Muscle of arm (tissue), 1 donor: ENCODE measurements at regions not wholly inside any gene's neighbourhood (a gene's known extent, or its start where the extent isn't known, plus 50 kb on each side); places are given as distances from the start of the nearest gene placed in this dataset.

Source experiments
- DNase-seq: peaks from one replicate; pipeline ENCODE4 v3.0.0-alpha.2; 2013

DNA sequence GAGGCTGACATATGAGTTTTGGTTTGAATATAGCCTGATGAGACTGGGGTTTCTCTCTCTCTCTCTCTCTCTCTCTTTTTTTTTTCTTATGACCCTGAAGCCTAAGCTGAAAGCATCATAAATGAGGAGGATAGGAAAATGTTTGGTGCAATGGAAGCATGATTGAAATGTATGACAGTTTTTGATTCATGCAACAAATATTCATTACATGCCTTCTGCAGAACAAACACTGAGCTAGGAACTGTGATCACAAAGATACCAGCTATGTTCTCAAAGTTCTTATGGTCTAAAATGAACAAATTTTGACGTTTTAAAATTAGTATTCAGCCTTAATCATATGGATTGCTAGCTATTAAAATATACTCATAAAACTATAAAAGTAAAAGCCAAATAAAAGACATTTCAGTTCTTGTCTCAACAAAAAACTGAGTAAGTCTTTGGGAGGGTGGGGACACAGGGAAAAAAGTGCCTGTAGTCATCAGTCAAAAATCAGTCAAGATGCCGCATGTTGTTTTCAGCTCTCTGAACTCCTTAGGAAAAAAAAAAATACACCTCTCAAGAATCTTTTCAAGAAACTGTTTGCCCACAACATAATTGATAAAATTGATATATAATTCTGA, 57.2 kb downstream of the NKX6-1 start:
- DNase-seq = no peak

DNA sequence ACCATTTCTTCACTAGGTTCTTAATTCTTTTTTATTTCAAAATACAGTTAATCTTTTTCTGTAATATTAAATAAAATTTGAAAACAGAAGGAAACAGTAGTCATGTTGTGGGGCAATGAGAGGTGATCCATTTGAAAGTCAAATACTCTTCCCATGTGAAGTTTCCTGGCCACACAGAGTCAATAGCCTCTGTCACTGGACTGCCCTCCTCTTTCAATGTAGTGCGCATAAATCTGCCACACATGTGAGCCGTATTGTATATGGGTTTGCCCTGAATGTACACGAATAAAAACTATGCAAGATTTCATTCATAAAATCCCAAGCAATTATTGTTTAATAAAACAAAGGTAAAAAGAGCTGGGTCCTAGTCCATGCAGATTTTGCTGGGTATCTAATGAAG, 59.1 kb downstream of the NKX6-1 start:
- no peak for DNase-seq

GRCh38 chr4:84436812-84437211, 62.3 kb downstream of the NKX6-1 start:
- DNase-seq = no peak

GRCh38 chr4:84434344-84434743, 64.7 kb downstream of the NKX6-1 start:
- no peak for DNase-seq

DNA sequence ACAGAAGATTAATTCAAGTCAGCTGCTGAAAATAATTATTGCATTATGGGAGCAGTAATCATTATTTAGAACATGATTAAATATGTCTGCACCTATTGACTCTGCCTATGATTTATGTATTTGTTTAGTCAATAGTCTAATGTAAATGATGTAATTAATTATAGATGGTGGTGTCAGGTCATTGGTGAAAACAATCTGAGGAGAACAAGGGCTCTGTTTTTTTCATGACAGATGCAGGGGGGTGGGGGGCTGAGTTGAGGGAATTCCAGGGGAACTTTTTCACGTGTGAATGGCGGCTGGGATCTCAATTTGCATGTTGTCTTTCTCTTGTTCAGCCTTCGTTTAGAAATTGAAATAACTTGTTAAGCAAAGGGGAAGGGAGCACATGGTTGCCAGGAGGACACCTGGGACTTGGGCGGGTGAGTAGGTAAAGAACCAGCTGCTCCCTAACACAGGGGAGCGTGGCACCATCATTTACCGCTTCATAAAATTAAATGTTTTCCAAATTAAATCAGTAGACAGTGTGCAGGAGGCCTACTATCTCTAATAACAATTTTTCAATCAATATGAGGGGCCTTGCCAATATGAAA, 65.4 kb downstream of the NKX6-1 start:
- DNase-seq = no peak

DNA sequence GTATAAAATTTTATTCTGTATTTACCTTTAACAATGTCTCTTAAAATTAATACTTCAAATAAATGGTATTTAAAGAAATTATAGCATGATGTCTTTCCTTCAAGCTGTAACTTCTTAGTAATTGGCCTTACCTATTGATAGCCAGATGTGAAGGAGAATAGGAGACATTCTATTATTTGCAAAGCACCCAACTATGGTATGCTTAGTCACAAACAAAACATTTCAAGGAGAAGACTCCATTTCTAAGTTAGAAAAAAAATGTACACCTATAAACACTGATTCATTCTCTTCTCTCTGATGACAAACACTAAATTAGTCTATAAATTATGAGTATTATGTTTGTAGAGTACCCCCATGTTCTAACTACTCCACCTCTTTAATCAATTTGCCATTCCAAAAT, 66.4 kb downstream of the NKX6-1 start:
- DNase-seq = no peak

- DNase-seq = no peak
Observed at GRCh38 chr4:84420608-84421007, 78.5 kb downstream of the NKX6-1 start.

- DNase-seq = no peak
Observed at GRCh38 chr4:84419201-84419600, 79.9 kb downstream of the NKX6-1 start.

DNA sequence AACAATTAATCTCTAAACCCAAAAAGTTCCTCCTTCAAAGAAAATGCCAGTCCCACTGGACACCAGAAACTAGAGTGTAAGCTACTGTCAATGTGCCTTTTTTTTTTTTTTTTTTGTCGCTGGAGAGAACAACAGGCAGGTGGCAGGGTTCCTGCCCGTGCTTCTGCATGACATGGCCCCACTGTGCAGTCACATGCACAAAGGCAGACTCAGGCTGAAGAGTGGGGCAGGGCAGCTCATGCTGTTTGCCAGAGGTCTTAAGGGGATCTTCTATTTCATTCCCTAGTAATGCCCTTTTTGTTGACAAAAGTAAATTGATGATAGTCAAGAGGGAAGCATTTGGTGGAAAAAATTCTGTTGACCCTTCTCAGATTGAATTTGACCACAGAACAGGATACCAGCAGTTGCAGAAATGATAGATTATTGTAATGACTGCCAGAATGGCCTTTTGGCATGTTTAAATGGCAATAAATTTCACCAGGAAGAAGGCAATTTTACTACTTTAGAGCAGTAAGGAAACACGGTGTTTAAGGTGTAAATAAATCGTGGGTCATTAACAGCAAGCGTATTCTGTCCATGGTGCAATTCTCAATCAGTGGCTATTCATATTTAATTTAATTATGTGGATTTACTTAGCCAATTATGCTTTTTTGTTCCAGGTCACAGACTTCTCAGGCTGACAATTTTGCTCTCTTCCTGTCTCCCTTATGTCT, 80.9 kb downstream of the NKX6-1 start:
- no peak for DNase-seq

- no peak for DNase-seq
Observed at GRCh38 chr4:84413976-84414375, 85.1 kb downstream of the NKX6-1 start.

DNA sequence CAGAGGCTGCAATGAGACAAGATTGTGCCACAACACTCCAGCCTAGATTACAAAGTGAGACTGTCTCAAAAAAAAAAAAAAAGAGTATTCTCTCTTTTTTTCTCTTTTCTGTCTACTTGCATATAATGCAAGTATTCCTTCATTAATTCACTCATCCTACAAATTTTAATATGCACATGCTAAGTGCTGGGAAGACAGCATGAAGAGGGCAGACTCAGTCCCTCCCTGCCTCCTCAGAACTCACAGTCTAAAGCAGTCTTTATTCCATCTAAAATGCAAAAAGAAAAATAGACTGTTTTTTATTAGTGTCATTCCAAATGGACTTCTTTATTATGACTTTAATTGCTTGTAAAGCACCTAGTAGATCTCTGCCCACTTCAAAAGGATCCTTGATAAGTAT, 85.6 kb downstream of the NKX6-1 start:
- no peak for DNase-seq

- no peak for DNase-seq
Observed at GRCh38 chr4:84412062-84412461, 87.0 kb downstream of the NKX6-1 start.

DNA sequence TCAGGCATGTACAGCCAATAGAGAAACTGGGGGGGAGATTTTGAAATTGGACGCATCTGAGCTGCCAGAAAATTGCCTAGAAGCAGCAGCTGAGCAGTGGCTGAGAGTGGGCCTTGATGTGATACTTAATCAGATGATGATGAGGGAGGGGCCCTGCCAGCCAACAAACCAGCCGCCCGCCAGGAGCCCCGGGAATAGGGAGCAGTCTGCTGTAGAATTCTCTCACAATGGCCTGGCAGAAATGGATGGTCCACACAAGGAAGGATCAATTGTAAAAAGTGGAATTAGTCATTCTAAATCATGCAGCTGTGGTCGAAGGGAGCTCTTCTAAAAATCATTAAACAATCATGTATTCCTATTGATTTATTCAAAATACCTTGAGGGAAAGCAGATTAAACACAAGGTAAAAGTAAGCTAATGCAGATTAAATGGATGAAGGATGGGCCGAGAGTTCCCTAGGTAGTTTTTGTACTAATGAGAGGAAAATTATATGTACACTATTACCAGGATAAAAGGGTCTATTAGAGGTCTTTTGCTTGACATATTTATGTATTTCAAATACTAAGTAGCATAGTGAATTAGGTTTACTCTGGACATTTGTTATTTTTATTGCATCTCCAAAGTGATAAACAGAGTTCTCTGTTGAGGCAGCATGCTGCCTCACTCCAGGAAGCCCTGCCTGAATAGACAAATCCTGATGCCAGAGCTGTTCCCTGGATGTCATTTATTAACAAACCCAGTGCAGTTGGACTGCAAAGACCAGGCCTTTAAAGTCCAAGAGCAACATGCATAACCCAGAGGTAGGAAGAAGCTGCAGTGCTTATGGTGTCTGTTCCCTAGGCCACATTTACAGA, 91.3 kb downstream of the NKX6-1 start:
- no peak for DNase-seq

- no peak for DNase-seq
Observed at GRCh38 chr4:84403656-84404055, 95.4 kb downstream of the NKX6-1 start.

GRCh38 chr4:84401701-84402306, 97.3 kb downstream of the NKX6-1 start:
- DNase-seq = no peak

- DNase-seq = no peak
Observed at GRCh38 chr4:84394386-84394785, 104.7 kb downstream of the NKX6-1 start.

DNA sequence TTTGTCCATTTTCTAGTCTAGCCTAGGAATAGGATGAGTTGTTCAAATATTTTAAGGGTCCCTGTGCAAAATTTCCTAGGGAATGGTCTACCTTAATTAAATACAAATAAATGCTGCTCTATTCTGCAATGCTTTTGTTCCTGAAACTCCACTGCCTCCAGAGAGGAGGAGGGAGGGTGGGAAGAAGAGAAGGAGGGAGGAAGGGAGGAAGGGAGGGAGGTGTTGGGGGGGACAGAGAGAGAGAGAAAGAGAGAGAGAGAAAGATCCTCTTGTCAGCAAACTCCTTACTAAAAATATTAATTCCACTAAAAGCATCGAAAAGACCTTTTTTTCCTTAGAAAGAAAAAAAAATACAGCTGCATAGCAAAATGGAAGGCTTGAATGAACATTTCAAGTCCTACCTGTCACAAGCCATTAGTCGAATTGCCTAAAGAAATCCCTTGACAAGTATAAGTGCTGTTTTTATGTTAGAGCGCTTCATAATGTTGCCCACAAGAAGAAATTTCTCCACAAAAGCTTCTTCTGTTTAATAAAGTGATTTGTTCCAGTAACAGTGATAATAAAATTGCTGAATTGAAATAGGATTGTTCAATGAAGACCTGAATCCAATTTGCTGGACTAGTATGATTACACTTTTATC, 106.0 kb downstream of the NKX6-1 start:
- no peak for DNase-seq

DNA sequence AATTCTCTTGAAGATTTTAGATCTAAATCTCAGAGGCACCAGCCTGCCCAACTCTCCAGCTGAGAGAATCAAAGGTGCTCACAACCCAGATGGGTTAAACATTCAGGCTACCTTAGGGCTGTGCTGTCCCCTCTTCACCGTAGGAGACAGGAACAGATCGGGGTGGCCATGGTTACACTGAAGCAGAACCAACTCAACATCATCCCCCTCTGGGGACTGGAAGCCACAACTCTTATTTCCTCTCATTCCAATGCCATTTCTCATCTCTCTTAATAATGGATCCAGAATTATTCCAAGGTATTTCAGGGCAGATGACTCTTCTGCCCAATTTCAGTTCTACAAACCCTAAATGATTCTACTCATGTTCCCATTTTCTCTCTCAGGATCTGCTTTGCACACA, 109.7 kb downstream of the NKX6-1 start:
- DNase-seq = no peak

- no peak for DNase-seq
Observed at GRCh38 chr4:84385203-84385602, 113.9 kb downstream of the NKX6-1 start.

DNA sequence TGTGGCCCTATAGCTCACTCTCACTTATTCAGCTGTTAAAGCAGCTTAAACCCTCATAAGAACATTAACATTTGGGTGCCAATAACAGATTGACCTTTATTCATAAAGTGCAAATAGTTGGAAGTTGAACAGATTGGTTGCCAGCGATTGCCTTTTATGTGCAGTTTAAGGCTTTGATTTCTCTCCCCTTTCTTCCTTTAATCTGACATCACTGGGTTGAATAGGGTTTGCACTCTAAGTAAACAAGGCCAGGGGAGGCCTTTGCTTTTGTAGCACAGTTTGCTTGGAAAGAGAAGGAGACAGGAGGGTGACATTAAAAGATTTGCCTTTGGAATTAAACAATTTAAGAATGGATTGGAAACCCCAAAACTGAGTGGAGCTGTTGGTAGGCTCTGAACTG, 114.3 kb downstream of the NKX6-1 start:
- no peak for DNase-seq

DNA sequence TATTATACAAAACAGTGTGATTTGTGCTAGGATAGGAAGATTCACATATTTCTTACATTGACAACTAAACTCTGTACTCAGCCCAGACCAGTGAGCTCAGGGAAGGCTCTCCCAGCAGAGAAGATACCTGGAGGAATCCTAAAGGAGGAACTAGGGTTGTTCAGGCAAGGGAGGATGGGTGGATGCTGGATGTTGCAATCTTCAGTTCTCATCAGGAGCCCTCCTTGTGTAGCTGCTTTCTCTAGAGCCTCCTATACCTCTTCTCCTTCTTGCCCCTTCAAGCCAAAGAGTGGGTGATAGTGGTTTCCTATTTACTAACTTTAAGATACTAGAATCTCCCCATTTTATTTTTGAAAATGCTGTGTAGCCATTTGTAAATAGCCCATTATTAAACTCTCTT, 117.3 kb downstream of the NKX6-1 start:
- DNase-seq = no peak
